Heart right ventricle (tissue), 16 donors: ENCODE measurements at regions not wholly inside any gene's neighbourhood (a gene's known extent, or its start where the extent isn't known, plus 50 kb on each side); places are given as distances from the start of the nearest gene placed in this dataset.
"Not testable (repeated sequence)": the region's sequence is repeated elsewhere in the genome, so short reads cannot be mapped to it uniquely, and the experiment has no call there.

Source experiments
- ATAC-seq, 8 donors: fragments of 200-7000 bp; cut with Tn5 transposase; one replicate each; pipeline ENCODE4 v1.9.1; 2020; ENCODE audit warnings: mild to moderate bottlenecking in 8 of 8, moderate library complexity in 8 of 8, moderate number of reproducible peaks in 1 of 8
- DNase-seq, 2 donors: peaks; one replicate each; pipeline ENCODE4 v3.0.0-alpha.2; 2020
- H3K27ac ChIP-seq, 10 donors: fragments of 200-600 bp; sonication (generic) in 2 of 10; one replicate each; pipeline versions ENCODE4 v1.5.0 to v1.8.0; 2020 to 2022; ENCODE audit warnings: mild to moderate bottlenecking in 3 of 10
- H3K27me3 ChIP-seq, 7 donors: fragments of 200-600 bp; one replicate each; pipeline ENCODE4 v1.8.0; 2021 to 2022; ENCODE audit warnings: mild to moderate bottlenecking in 2 of 7
- H3K36me3 ChIP-seq, 9 donors: fragments of 200-600 bp; sonication (generic) in 1 of 9; one replicate each; pipeline versions ENCODE4 v1.5.0 to v1.8.0; 2020 to 2022; ENCODE audit warnings: mild to moderate bottlenecking in 2 of 9
- H3K4me1 ChIP-seq, 9 donors: fragments of 200-600 bp; sonication (generic) in 1 of 9; one replicate each; pipeline versions ENCODE4 v1.5.0 to v1.8.0; 2020 to 2022; ENCODE audit warnings: mild to moderate bottlenecking in 4 of 9
- H3K4me3 ChIP-seq, 10 donors: fragments of 200-600 bp; sonication (generic) in 2 of 10; one replicate each; pipeline versions ENCODE4 v1.5.0 to v1.8.0; 2020 to 2022; ENCODE audit warnings: mild to moderate bottlenecking in 7 of 10, moderate library complexity in 2 of 10
- H3K9me3 ChIP-seq, 11 donors: fragments of 200-600 bp in 10 of 11; sonication (generic) in 2 of 11; one replicate each; pipeline versions ENCODE4 v1.5.0 to v1.8.0; 2013 to 2022; ENCODE audit warnings: mild to moderate bottlenecking in 2 of 11, control low read depth in 1 of 11, moderate library complexity in 1 of 11
- CTCF ChIP-seq, 9 donors: fragments of 200-600 bp; sonication (generic) in 2 of 9; IDR thresholded peaks; one replicate each; pipeline versions ENCODE4 v1.5.0 to v1.8.0; 2021 to 2022; ENCODE audit warnings: antibody characterized with exemption in 9 of 9, mild to moderate bottlenecking in 5 of 9, moderate library complexity in 1 of 9
- WGBS, 2 donors: extraction: QIAGEN DNeasy Blood & Tissue Kit; methylation state at CpG; one replicate each; pipeline ENCODE4 v1.1.7; 2013; ENCODE audit warnings: inconsistent platforms in 1 of 2; 5-methylcytosine and 5-hydroxymethylcytosine counted together
- intact Hi-C, 10 donors: fragments of 100-400 bp; cut with DNase I; formaldehyde crosslinking; loops; one replicate each; pipeline versions ENCODE4 v1.11.1 to v1.14.2; 2022
- donor health status: Arrhythmogenic right ventricular cardiomyopathy.
- donor health status: ischemic (EF 13 %, LVEDD 7.1; RV severe dilation, severe dysfunction).
- donor health status: healthy with polysubstance abuse.
- donor health status: DM: no; HTN: yes; CAD: no.
- donor health status: DM: no; HTN: no; CAD: no.
- donor health status: ischemic (EF 25% LVEDD 6.9; RV normal size, moderate dysfunction).
- donor health status: ischemic (EF 25% LVEDD 5.7; RV mildly dilated, moderate dysfunction).
- donor health status: healthy.
- donor health status: DM: yes; HTN: yes; CAD: no.
- donor health status: Ischemic cardiomyopathy.
- donor health status: ischemic (EF 35%, LVEDD 5.7; RV mildly dilated, moderate dysfunction).
- donor health status: nonischemic (EF 11% LVEDD 7.7; RV severe dilation, severe dysfunction).
- donor health status: DM: yes; HTN: yes; CAD: no.
- donor health status: PGD.
- donor health status: ischemic (EF 29% LVEDD 5.4; RV normal size, mild dysfunction).
- donor health status: nonischemic (EF 23%, LVEDD 6.1; RV moderate dilation, normal function).

GRCh38 chr7:106501605-106502580 lies 159.1 kb downstream of the CCDC71L start:
- H3K27me3 ChIP-seq: no peaks in the 10 kb centered on the region
- WGBS, 2 donors: 59 to 66% methylated on average over 5 of the region's 5 CpGs
- H3K9me3 ChIP-seq: peaks cover 0 to 4% (median 0%) of the 10 kb centered on the region in 11 donors
- intact Hi-C loops: no loop called here
- no peaks in the 10 kb centered on the region for H3K4me1 ChIP-seq
- H3K4me3 ChIP-seq: no peak overlapping the region
- H3K36me3 ChIP-seq: no peaks in the 10 kb centered on the region
- H3K27ac ChIP-seq: no peak overlapping the region
- ATAC-seq (no peak), DNase-seq (no peak)
- no peak for TF ChIP-seq CTCF (IDR thresholded peaks at IDR 0.05)

- intact Hi-C loops: no loop called here
- WGBS, 2 donors: 91 to 94% methylated on average over 4 of the region's 4 CpGs
- H3K9me3 ChIP-seq: peaks cover 0 to 4% (median 0%) of the 10 kb centered on the region in 11 donors
- DNase-seq: no peak
- H3K27me3 ChIP-seq: no peaks in the 10 kb centered on the region
- no peaks in the 10 kb centered on the region for H3K4me1 ChIP-seq
- no peak for ATAC-seq
- no peaks in the 10 kb centered on the region for H3K36me3 ChIP-seq
- no peak overlapping the region for H3K27ac ChIP-seq
- TF ChIP-seq CTCF (IDR thresholded peaks at IDR 0.05): no peak
- H3K4me3 ChIP-seq: no peak overlapping the region
These were observed 161.1 kb downstream of the CCDC71L start for GRCh38 chr7:106499897-106500296.

DNA sequence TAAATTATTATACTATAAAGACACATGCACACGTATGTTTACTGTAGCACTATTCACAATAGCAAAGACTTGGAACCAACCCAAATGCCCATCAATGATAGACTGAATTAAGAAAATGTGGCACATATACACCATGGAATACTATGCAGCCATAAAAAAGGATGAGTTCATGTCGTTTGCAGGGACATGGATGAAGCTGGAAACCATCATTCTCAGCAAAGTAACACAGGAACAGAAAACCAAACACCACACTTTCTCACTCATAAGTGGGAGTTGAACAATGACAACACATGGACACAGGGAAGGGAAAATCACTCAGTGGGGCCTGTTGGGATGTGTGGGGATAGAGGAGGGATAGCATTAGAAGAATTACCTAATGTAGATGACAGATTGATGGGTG lies 163.0 kb downstream of the CCDC71L start:
- intact Hi-C loops, ATAC-seq, H3K9me3 ChIP-seq, H3K4me3 ChIP-seq, H3K27me3 ChIP-seq, H3K4me1 ChIP-seq, H3K27ac ChIP-seq, DNase-seq, H3K36me3 ChIP-seq: not testable (repeated sequence)
- WGBS, 2 donors: 82% methylated on average over 2 of the region's 2 CpGs

DNA sequence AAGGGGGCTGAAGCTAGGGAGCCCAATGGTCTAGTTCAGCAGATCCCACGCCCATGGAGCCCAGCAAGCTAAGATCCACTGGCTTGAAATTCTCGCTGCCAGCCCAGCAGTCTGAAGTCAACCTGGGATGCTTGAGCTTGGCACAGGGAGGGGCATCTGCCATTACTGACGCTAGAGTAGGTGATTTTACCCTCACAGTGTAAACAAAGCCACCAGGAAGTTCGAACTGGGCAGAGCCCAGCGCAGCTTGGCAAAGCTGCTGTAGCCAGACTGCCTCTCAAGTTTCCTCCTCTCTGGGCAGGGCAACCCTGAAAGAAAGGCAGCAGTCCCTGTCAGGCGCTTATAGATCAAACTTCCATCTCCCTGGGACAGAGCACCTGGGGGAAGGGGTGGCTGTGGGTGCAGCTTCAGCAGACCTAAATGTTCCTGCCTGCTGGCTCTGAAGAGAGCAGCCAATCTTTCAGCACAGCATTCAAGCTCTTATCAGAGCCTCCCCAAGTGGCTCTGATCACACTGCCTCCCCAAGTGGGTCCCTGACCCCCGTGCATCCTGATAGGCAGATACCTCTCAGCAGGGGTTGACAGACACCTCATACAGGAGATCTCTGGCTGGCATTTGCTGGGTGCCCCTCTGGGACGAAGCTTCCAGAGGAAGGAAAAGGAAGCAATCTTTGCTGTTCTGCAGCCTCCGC lies 167.8 kb downstream of the CCDC71L start:
- no peak for TF ChIP-seq CTCF (IDR thresholded peaks at IDR 0.05)
- 60 to 69% methylated on average over 9 of the region's 9 CpGs for WGBS, 2 donors
- intact Hi-C loops: no loop called here

More for the DNA sequence above, 167.8 kb downstream of the CCDC71L start:
- DNase-seq: no peak
- no peaks in the 10 kb centered on the region for H3K27me3 ChIP-seq
- no peak overlapping the region for H3K4me3 ChIP-seq
- no peaks in the 10 kb centered on the region for H3K36me3 ChIP-seq
- H3K27ac ChIP-seq: no peak overlapping the region
- H3K9me3 ChIP-seq: peaks cover 0 to 13% (median 0%) of the 10 kb centered on the region in 11 donors
- ATAC-seq: no peak
- H3K4me1 ChIP-seq: no peaks in the 10 kb centered on the region
